H1 (cell line): ENCODE measurements at regions not wholly inside any gene's neighbourhood (a gene's known extent, or its start where the extent isn't known, plus 50 kb on each side); places are given as distances from the start of the nearest gene placed in this dataset.

Source experiments
- CTCF ChIA-PET: fragments of 300-600 bp; sonication (Branson Sonifier 250); formaldehyde crosslinking; loops from one replicate; lab custom pipeline; 2021; ENCODE audit not compliant: partially characterized antibody; lab: Charles Lee
- POLR2A ChIA-PET: fragments of 300-600 bp; sonication (Branson Sonifier 250); formaldehyde crosslinking; loops from one replicate; lab custom pipeline; 2021; ENCODE audit warnings: inconsistent platforms; ENCODE audit not compliant: partially characterized antibody; lab: Charles Lee
- DNase-seq, 2 experiments: peaks; one replicate each; pipeline versions ENCODE4 v3.0.0 to v3.0.0-alpha.2; 2010 to 2022; ENCODE audit warnings: low spot score in 2 of 2, low read depth in 1 of 2, mixed read lengths in 1 of 2
- FAIRE-seq: peaks from 2 replicates; lab custom pipeline; 2011; peaks lifted over from hg19 to GRCh38; lab: Jason Lieb, UNC
- H2AFZ ChIP-seq: 2 replicates; pipeline ENCODE4 v1.8.1; 2012; ENCODE audit warnings: low read length, inconsistent platforms
- H2AK5ac ChIP-seq: 2 replicates; pipeline ENCODE4 v1.6.1; 2013; ENCODE audit warnings: low read depth, low read length
- H2BK120ac ChIP-seq: replicated peaks from 2 replicates; pipeline ENCODE3; 2013; ENCODE audit warnings: low read depth, low read length, inconsistent platforms
- H2BK12ac ChIP-seq: 2 replicates; pipeline ENCODE4 v1.6.1; 2013; ENCODE audit warnings: low read depth, low read length
- H2BK15ac ChIP-seq: 2 replicates; pipeline ENCODE4 v1.6.1; 2013; ENCODE audit warnings: low read length
- H2BK20ac ChIP-seq: 2 replicates; pipeline ENCODE4 v1.6.1; 2013; ENCODE audit warnings: low read length
- H2BK5ac ChIP-seq: 2 replicates; pipeline ENCODE4 v1.6.1; 2013; ENCODE audit warnings: low read depth, low read length
- H3K14ac ChIP-seq: 2 replicates; pipeline ENCODE4 v1.6.1; 2013; ENCODE audit warnings: inconsistent platforms; ENCODE audit not compliant: insufficient read length
- H3K18ac ChIP-seq: 2 replicates; pipeline ENCODE4 v1.6.1; 2013; ENCODE audit warnings: low read length; ENCODE audit errors: extremely low read depth
- H3K23ac ChIP-seq: 2 replicates; pipeline ENCODE4 v1.6.1; 2013; ENCODE audit warnings: inconsistent platforms; ENCODE audit not compliant: insufficient read length
- H3K23me2 ChIP-seq: 2 replicates; pipeline ENCODE4 v1.6.1; 2013; ENCODE audit warnings: low read depth, low read length
- H3K27ac ChIP-seq: 2 replicates; pipeline ENCODE4 v1.6.1; 2011; ENCODE audit warnings: low read depth, low read length, inconsistent platforms
- H3K27me3 ChIP-seq, 4 experiments: replicated peaks in 1 of 4; 1 replicate in 1 of 4; 2 replicates in 3 of 4; pipeline versions ENCODE4 v1.6.1 to v1.8.1; 2011 to 2013; ENCODE audit warnings: low read length in 3 of 4, mild to moderate bottlenecking in 3 of 4, inconsistent platforms in 2 of 4, mixed read lengths in 2 of 4, moderate library complexity in 1 of 4; ENCODE audit not compliant: control insufficient read depth in 3 of 4, insufficient read depth in 3 of 4; ENCODE audit errors: extremely low read depth in 1 of 4
- H3K36me3 ChIP-seq, 4 experiments: 2 replicates each; pipeline versions ENCODE4 v1.6.1 to v1.8.1; 2011 to 2013; ENCODE audit warnings: mild to moderate bottlenecking in 4 of 4, low read length in 3 of 4, moderate library complexity in 2 of 4, control low read depth in 1 of 4, inconsistent platforms in 1 of 4; ENCODE audit not compliant: insufficient read depth in 4 of 4, control insufficient read depth in 2 of 4
- H3K4ac ChIP-seq: replicated peaks from 2 replicates; pipeline ENCODE3; 2013; ENCODE audit warnings: low read length, low read depth, mixed read lengths, inconsistent platforms; ENCODE audit not compliant: insufficient read length
- H3K4me1 ChIP-seq, 4 experiments: replicated peaks in 1 of 4; 1 replicate in 1 of 4; 2 replicates in 3 of 4; pipeline versions ENCODE4 v1.6.1 to v1.8.1; 2011 to 2013; ENCODE audit warnings: low read length in 3 of 4, inconsistent platforms in 2 of 4, mixed read lengths in 1 of 4; ENCODE audit not compliant: insufficient read depth in 4 of 4, control insufficient read depth in 3 of 4
- H3K4me2 ChIP-seq, 2 experiments: 2 replicates each; pipeline versions ENCODE4 v1.6.1 to v1.8.1; 2011 to 2013; ENCODE audit warnings: low read depth in 2 of 2, low read length in 2 of 2, control low read depth in 1 of 2, inconsistent platforms in 1 of 2, mild to moderate bottlenecking in 1 of 2; ENCODE audit not compliant: insufficient read depth in 1 of 2
- H3K4me3 ChIP-seq, 4 experiments: fragments of 200-600, 300-600 bp in 1 of 4; sonication (generic), shearing (Covaris generic), sonication (Bioruptor Twin) in 1 of 4; 2 replicates each; pipeline versions ENCODE4 v1.5.1 to v1.8.1; 2011 to 2016; ENCODE audit warnings: low read length in 4 of 4, low read depth in 3 of 4, control low read depth in 2 of 4, inconsistent platforms in 2 of 4, mild to moderate bottlenecking in 2 of 4, mixed read lengths in 1 of 4, moderate library complexity in 1 of 4; ENCODE audit not compliant: insufficient read depth in 2 of 4; ENCODE audit errors: extremely low read depth in 1 of 4
- H3K56ac ChIP-seq: replicated peaks from 2 replicates; pipeline ENCODE3; 2013; ENCODE audit warnings: low read depth, mild to moderate bottlenecking, mixed read lengths, low read length, inconsistent platforms; ENCODE audit not compliant: insufficient read length
- H3K79me1 ChIP-seq: 2 replicates; pipeline ENCODE4 v1.6.1; 2013; ENCODE audit warnings: low read depth, low read length, control low read depth
- H3K79me2 ChIP-seq, 2 experiments: 2 replicates each; pipeline versions ENCODE4 v1.6.1 to v1.8.1; 2012 to 2013; ENCODE audit warnings: low read length in 2 of 2, mild to moderate bottlenecking in 2 of 2, inconsistent platforms in 1 of 2; ENCODE audit not compliant: insufficient read depth in 2 of 2, control insufficient read depth in 1 of 2
- H3K9ac ChIP-seq, 4 experiments: replicated peaks in 1 of 4; 1 replicate in 1 of 4; 2 replicates in 3 of 4; pipeline versions ENCODE4 v1.6.1 to v1.8.1; 2011 to 2013; ENCODE audit warnings: low read depth in 3 of 4, low read length in 3 of 4, control low read depth in 2 of 4, mild to moderate bottlenecking in 2 of 4, moderate library complexity in 2 of 4, inconsistent platforms in 1 of 4; ENCODE audit errors: extremely low read depth in 1 of 4
- H3K9me3 ChIP-seq, 2 experiments: 2 replicates each; pipeline versions ENCODE4 v1.6.1 to v1.8.1; 2012 to 2013; ENCODE audit warnings: mild to moderate bottlenecking in 2 of 2, moderate library complexity in 2 of 2, control low read depth in 1 of 2, inconsistent platforms in 1 of 2, low read depth in 1 of 2, low read length in 1 of 2, mixed read lengths in 1 of 2; ENCODE audit not compliant: insufficient read depth in 2 of 2
- H4K20me1 ChIP-seq, 2 experiments: replicated peaks in 1 of 2; 2 replicates each; pipeline versions ENCODE3 to v1.8.1; 2011 to 2013; ENCODE audit warnings: inconsistent platforms in 2 of 2, low read length in 2 of 2, mild to moderate bottlenecking in 1 of 2; ENCODE audit not compliant: insufficient read depth in 2 of 2, control insufficient read depth in 1 of 2
- H4K5ac ChIP-seq: 2 replicates; pipeline ENCODE4 v1.6.1; 2013; ENCODE audit warnings: low read length, low read depth, mixed read lengths, inconsistent platforms; ENCODE audit not compliant: insufficient read length
- H4K8ac ChIP-seq: 2 replicates; pipeline ENCODE4 v1.8.0; 2013; ENCODE audit warnings: mild to moderate bottlenecking, moderate library complexity, low read length, inconsistent platforms; ENCODE audit not compliant: insufficient read depth; ENCODE audit errors: extremely low read depth
- H4K91ac ChIP-seq: replicated peaks from 2 replicates; pipeline ENCODE3; 2013; ENCODE audit warnings: low read length, mixed read lengths, inconsistent platforms; ENCODE audit not compliant: insufficient read length
- NANOG ChIP-seq: IDR thresholded peaks from 2 replicates; pipeline ENCODE4 v1.6.1; 2011; ENCODE audit warnings: low read length, low read depth, mild to moderate bottlenecking, inconsistent platforms; ENCODE audit not compliant: insufficient read depth, poor library complexity, severe bottlenecking
- NRF1 ChIP-seq: IDR thresholded peaks from 2 replicates; pipeline ENCODE4 v1.6.1; 2011; ENCODE audit warnings: mild to moderate bottlenecking, low read depth, low read length, improper control_type of control experiment
- PHF8 ChIP-seq: fragments of 200-600 bp; sonication (generic); conservative IDR thresholded peaks from 2 replicates; pipeline ENCODE4 v1.7.1; 2012; ENCODE audit warnings: low read depth, mild to moderate bottlenecking, inconsistent platforms, low read length, moderate library complexity
- POLR2A ChIP-seq, 2 experiments: IDR thresholded peaks; 1 replicate in 1 of 2; 2 replicates in 1 of 2; pipeline ENCODE4 v1.6.1; 2011; ENCODE audit warnings: low read depth in 2 of 2, low read length in 2 of 2, mild to moderate bottlenecking in 2 of 2; ENCODE audit errors: control extremely low read depth in 1 of 2
- ZNF274 ChIP-seq: IDR thresholded peaks from 2 replicates; pipeline ENCODE4 v1.7.0; 2012; ENCODE audit warnings: low read length, borderline replicate concordance; ENCODE audit errors: extremely low read depth
- WGBS, 2 experiments: shearing (Covaris generic) in 1 of 2; methylation state at CpG; one replicate each; pipeline versions ENCODE4 v1.1.6 to v1.1.7; 2013 to 2015; ENCODE audit warnings: low lambda C conversion rate in 2 of 2, mixed read lengths in 2 of 2, inconsistent platforms in 1 of 2, low coverage in 1 of 2, missing lambda C conversion rate in 1 of 2; ENCODE audit not compliant: insufficient replicate concordance in 2 of 2, insufficient coverage in 1 of 2, insufficient read length in 1 of 2; ENCODE audit errors: extremely low coverage in 1 of 2, missing lambda C conversion rate in 1 of 2; 5-methylcytosine and 5-hydroxymethylcytosine counted together
- TF ChIP-seq, protein P1 (sequence below): IDR thresholded peaks from 2 replicates; pipeline ENCODE4 v1.6.1; 2012; ENCODE audit warnings: low read length, inconsistent platforms

DNA sequence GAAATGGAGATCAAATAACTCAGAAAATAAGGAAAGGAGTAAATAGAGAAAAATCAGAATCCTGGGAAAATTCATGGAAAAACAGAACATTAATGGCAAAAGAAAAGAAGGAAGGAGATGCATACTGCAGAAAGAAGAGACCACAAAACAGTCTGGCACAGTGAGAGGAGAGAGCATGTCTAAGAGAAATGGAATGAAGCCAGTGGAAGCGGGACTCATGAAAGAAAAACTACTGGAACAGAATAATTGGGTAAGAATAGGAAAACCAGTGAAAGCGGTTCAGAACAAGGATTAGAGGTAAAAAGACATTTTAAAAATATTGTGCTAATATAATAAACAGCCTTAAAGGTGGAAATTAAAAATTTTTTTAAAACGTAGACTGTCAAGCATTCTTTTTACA lies 93.6 kb upstream of the GREM2 start:
- H2BK20ac ChIP-seq = no peak overlapping the region
- no peaks in the 10 kb centered on the region for H3K23me2 ChIP-seq
- no peak overlapping the region for H2BK5ac ChIP-seq
- TF ChIP-seq POLR2A (IDR thresholded peaks at IDR 0.05; ENCODE audit: control extremely low read depth in 1 of 2, low read depth in 2 of 2, low read length in 2 of 2) (no peak), NANOG (no peak), PHF8 (no peak), NRF1 (no peak), ZNF274 (no peak)
- TF ChIP-seq, protein P1, sequence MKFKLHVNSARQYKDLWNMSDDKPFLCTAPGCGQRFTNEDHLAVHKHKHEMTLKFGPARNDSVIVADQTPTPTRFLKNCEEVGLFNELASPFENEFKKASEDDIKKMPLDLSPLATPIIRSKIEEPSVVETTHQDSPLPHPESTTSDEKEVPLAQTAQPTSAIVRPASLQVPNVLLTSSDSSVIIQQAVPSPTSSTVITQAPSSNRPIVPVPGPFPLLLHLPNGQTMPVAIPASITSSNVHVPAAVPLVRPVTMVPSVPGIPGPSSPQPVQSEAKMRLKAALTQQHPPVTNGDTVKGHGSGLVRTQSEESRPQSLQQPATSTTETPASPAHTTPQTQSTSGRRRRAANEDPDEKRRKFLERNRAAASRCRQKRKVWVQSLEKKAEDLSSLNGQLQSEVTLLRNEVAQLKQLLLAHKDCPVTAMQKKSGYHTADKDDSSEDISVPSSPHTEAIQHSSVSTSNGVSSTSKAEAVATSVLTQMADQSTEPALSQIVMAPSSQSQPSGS = no peak
- H2BK15ac ChIP-seq = no peak overlapping the region
- no peak overlapping the region for H4K5ac ChIP-seq
- no peaks in the 10 kb centered on the region for H3K27me3 ChIP-seq
- H3K9ac ChIP-seq = no peak overlapping the region
- H4K8ac ChIP-seq = no peak overlapping the region
- no peak for FAIRE-seq
- no peak overlapping the region for H2BK12ac ChIP-seq
- 95% methylated on average over 3 of the region's 3 CpGs; no CpG with 5 or more reads in 1 of the 2 experiments for WGBS, 2 experiments
- H4K20me1 ChIP-seq = no peaks in the 10 kb centered on the region
- CTCF ChIA-PET = no interaction called here
- H2AFZ ChIP-seq = no peak overlapping the region
- no peak for DNase-seq
- no peaks in the 10 kb centered on the region for H3K36me3 ChIP-seq
- H3K56ac ChIP-seq = no peak overlapping the region
- no peak overlapping the region for H3K23ac ChIP-seq
- H3K4ac ChIP-seq = no peak overlapping the region
- H3K4me2 ChIP-seq = no peak overlapping the region
- no peaks in the 10 kb centered on the region for H3K79me1 ChIP-seq
- no peak overlapping the region for H2AK5ac ChIP-seq
- H4K91ac ChIP-seq = no peak overlapping the region
- POLR2A ChIA-PET = no interaction called here
- no peaks in the 10 kb centered on the region for H3K9me3 ChIP-seq
- no peak overlapping the region for H3K4me3 ChIP-seq
- no peak overlapping the region for H2BK120ac ChIP-seq
- H3K14ac ChIP-seq = no peak overlapping the region
- H3K79me2 ChIP-seq = no peaks in the 10 kb centered on the region
- H3K18ac ChIP-seq = no peak overlapping the region
- H3K4me1 ChIP-seq = no peaks in the 10 kb centered on the region
- H3K27ac ChIP-seq = no peak overlapping the region
